LNCAP (cell line): ENCODE measurements at regions not wholly inside any gene's neighbourhood (a gene's known extent, or its start where the extent isn't known, plus 50 kb on each side); places are given as distances from the start of the nearest gene placed in this dataset.

Experiments
- TF ChIP-seq, protein P1 (sequence below): fragments of 450-650 bp; IDR thresholded peaks from 2 replicates; pipeline ENCODE4 v1.5.1; 2017; ENCODE audit warnings: mild to moderate bottlenecking

DNA sequence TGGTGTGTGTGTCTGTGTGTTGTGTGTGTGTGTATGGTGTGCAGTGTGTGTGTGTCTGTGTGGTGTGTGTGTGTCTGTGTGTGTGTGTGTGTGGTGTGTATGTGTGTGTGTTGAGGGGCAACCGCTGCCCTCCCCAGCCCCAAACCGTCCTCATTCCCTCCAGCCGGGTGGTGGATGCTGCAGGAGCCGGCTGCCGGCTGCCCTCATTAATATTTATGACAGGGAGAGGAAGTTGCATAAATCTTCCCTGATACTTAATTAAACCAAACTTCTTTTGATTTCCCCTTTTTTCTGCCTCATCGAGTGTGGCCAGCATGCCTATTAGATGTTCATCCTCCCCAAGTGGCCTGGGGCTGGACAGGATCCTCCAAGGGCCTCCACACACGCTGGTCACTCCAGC lies 121.4 kb upstream of the MVB12B start:
- TF ChIP-seq, protein P1, sequence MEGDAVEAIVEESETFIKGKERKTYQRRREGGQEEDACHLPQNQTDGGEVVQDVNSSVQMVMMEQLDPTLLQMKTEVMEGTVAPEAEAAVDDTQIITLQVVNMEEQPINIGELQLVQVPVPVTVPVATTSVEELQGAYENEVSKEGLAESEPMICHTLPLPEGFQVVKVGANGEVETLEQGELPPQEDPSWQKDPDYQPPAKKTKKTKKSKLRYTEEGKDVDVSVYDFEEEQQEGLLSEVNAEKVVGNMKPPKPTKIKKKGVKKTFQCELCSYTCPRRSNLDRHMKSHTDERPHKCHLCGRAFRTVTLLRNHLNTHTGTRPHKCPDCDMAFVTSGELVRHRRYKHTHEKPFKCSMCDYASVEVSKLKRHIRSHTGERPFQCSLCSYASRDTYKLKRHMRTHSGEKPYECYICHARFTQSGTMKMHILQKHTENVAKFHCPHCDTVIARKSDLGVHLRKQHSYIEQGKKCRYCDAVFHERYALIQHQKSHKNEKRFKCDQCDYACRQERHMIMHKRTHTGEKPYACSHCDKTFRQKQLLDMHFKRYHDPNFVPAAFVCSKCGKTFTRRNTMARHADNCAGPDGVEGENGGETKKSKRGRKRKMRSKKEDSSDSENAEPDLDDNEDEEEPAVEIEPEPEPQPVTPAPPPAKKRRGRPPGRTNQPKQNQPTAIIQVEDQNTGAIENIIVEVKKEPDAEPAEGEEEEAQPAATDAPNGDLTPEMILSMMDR = no peak

DNA sequence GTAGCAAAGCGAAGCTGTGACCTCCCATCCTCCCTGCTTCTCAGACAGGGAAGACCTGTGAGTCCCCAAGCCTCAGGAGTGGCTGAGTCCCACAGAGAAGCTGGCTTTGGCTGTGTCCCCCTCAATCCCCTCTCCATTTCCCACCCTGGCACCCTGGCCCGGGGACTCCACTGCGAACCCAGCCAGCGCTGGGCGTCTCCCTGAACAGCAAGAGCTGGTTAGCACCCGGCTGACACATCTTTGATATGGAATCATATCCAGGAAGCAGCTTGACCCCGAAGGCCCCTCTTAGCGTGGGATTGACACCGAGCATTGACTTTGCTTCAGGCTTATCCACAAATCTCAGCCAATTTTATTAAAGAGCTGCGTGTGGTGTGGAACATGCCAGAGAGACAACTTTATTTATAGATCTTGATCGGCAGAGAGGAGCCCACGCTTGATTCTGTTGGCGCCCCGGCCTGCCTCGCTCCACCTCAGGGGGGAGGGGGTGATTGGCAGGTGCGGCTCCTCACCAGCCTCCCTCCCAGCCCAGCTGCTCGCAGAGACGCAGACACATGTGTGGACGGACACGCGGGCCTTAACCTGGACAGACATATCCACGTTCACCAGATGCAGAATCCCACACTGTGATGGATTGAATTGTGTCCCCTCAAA lies 120.7 kb upstream of the MVB12B start:
- TF ChIP-seq, protein P1 = no peak

GRCh38 chr9:126207256-126207655 lies 119.4 kb upstream of the MVB12B start:
- TF ChIP-seq, protein P1 = no peak

DNA sequence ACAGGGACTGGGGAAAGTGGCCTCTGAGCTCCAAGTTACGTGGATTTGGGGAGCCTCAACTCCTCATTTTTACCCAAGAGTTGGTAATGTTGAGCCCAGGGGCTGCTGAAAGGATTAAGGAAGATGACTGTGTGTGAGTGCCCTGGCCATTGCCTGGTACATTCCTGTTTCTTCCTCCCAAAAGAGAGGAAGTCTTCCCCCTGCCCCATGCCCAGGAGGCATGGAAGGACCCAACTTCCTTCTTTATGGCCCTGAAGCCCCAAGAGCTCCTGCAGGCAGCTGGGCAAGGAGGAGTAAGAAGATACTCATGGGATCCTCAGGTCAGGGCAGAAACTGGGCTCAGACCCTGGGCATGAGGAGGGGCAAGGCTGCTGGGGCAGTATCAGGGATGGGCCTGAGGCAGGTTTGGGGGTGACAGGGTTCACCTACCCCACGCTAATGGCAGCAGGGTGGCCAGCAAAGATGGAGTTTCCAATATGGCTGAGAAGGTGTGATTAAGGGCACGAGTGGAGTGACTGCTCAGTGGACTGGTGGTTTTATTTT lies 118.3 kb upstream of the MVB12B start:
- TF ChIP-seq, protein P1 = no peak

GRCh38 chr9:126211441-126212074 lies 115.1 kb upstream of the MVB12B start:
- TF ChIP-seq, protein P1 = no peak

DNA sequence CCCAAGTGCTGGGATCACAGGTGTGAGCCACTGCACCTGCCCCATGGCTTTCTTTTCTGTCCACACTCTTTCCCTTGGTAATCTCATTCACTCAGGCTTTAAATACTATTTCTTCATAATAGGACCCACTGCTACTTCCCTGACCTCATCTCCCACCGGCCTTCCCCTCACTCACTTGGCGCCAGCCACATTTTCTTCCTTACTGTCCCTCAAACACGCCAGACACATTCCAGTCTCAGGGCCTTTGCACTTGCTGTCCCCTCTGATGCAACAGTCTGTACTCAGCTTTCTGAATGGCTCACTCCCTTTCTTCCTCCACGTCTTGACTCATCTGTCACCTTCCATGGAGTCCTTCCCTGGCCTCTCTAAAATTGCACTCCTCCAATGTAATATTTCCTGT lies 111.1 kb upstream of the MVB12B start:
- TF ChIP-seq, protein P1 = no peak

DNA sequence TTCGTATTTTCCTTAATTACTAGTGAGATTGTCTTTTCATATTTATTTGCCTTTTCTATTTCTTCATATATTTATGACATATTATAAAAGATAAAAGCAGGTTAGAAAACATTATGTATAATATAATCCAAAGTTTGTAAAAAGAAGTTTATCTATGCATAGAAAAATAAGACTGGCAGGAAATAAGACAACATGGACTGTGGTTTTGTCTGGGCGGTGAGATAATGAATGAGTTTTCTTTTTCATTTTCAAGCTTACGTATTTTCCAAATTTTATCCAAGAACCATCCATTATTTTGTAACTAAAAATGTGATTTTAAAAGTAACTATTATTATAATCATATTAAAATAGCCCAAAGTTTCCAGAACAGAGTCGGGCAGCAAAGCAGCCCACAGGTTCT lies 109.8 kb upstream of the MVB12B start:
- TF ChIP-seq, protein P1 = no peak
